ENCODE measurements at regions not wholly inside any gene's neighbourhood (a gene's known extent, or its start where the extent isn't known, plus 50 kb on each side); places are given as distances from the start of the nearest gene placed in this dataset.

- 80% methylated on average over 1 of the region's 2 CpGs for WGBS (ENCODE audit: insufficient coverage)
- Histone ChIP-seq H3K9me3 (ENCODE audit: control insufficient read depth, insufficient read depth, low read length) (no peaks in the 10 kb centered on the region), H3K36me3 (ENCODE audit: control insufficient read depth, insufficient read depth, low read length) (no peaks in the 10 kb centered on the region), H3K27ac (ENCODE audit: low read length) (no peak overlapping the region), H3K4me1 (ENCODE audit: control insufficient read depth, insufficient read depth, low read length) (no peaks in the 10 kb centered on the region), H3K4me3 (ENCODE audit: low read length) (no peak overlapping the region), H3K27me3 (ENCODE audit: control insufficient read depth, insufficient read depth, low read length) (no peaks in the 10 kb centered on the region)
- H3K4me3 Mint-ChIP-seq, result no peak overlapping the region
- no peaks in the 10 kb centered on the region for H3K36me3 Mint-ChIP-seq
- no peaks in the 10 kb centered on the region for H3K27me3 Mint-ChIP-seq (ENCODE audit: low read depth in 2 of 2)
- H3K9me3 Mint-ChIP-seq, result peaks cover 3 to 8% of the 10 kb centered on the region in 2 donors
- no peaks in the 10 kb centered on the region for H3K4me1 Mint-ChIP-seq
- intact Hi-C loops (cut with micrococcal nuclease), result no loop called here
- no peak for TF ChIP-seq CTCF (IDR thresholded peaks at IDR 0.05)
- ATAC-seq, result no peak
- no peak for DNase-seq
- no peak overlapping the region for H3K27ac Mint-ChIP-seq
Observed at GRCh38 chr14:81759541-81759940, 225.9 kb upstream of the SEL1L start.

- no peak for ATAC-seq
- Histone ChIP-seq H3K36me3 (ENCODE audit: control insufficient read depth, insufficient read depth, low read length) (no peaks in the 10 kb centered on the region), H3K4me3 (ENCODE audit: low read length) (no peak overlapping the region), H3K27me3 (ENCODE audit: control insufficient read depth, insufficient read depth, low read length) (no peaks in the 10 kb centered on the region), H3K9me3 (ENCODE audit: control insufficient read depth, insufficient read depth, low read length) (no peaks in the 10 kb centered on the region), H3K27ac (ENCODE audit: low read length) (no peak overlapping the region), H3K4me1 (ENCODE audit: control insufficient read depth, insufficient read depth, low read length) (no peaks in the 10 kb centered on the region)
- intact Hi-C loops (cut with micrococcal nuclease), result no loop called here
- H3K9me3 Mint-ChIP-seq, result peaks cover 5 to 9% of the 10 kb centered on the region in 2 donors
- no peak for TF ChIP-seq CTCF (IDR thresholded peaks at IDR 0.05)
- no peaks in the 10 kb centered on the region for H3K4me1 Mint-ChIP-seq
- 51% methylated on average over 3 of the region's 3 CpGs for WGBS (ENCODE audit: insufficient coverage)
- no peak overlapping the region for H3K27ac Mint-ChIP-seq
- H3K36me3 Mint-ChIP-seq, result no peaks in the 10 kb centered on the region
- DNase-seq, result no peak
- no peaks in the 10 kb centered on the region for H3K27me3 Mint-ChIP-seq (ENCODE audit: low read depth in 2 of 2)
- no peak overlapping the region for H3K4me3 Mint-ChIP-seq
Observed at GRCh38 chr14:81765651-81766275, 232.1 kb upstream of the SEL1L start.

GRCh38 chr14:81766321-81766915 is 232.8 kb upstream of the SEL1L start:
- H3K27me3 ChIP-seq (ENCODE audit: control insufficient read depth, insufficient read depth, low read length), result no peaks in the 10 kb centered on the region

More at GRCh38 chr14:81766321-81766915, 232.8 kb upstream of the SEL1L start:
- H3K36me3 ChIP-seq (ENCODE audit: control insufficient read depth, insufficient read depth, low read length), result no peaks in the 10 kb centered on the region
- Mint-ChIP-seq H3K27me3 (ENCODE audit: low read depth in 2 of 2) (no peaks in the 10 kb centered on the region), H3K36me3 (no peaks in the 10 kb centered on the region), H3K27ac (no peak overlapping the region), H3K4me1 (no peaks in the 10 kb centered on the region), H3K9me3 (peaks cover 5 to 6% of the 10 kb centered on the region in 2 donors), H3K4me3 (no peak overlapping the region)
- no peak overlapping the region for H3K27ac ChIP-seq (ENCODE audit: low read length)
- no peaks in the 10 kb centered on the region for H3K4me1 ChIP-seq (ENCODE audit: control insufficient read depth, insufficient read depth, low read length)
- no peak overlapping the region for H3K4me3 ChIP-seq (ENCODE audit: low read length)
- intact Hi-C loops (cut with micrococcal nuclease), result no loop called here
- ATAC-seq, result no peak
- WGBS (ENCODE audit: insufficient coverage), result 61% methylated on average over 2 of the region's 4 CpGs
- DNase-seq, result no peak
- TF ChIP-seq CTCF (IDR thresholded peaks at IDR 0.05), result no peak
- no peaks in the 10 kb centered on the region for H3K9me3 ChIP-seq (ENCODE audit: control insufficient read depth, insufficient read depth, low read length)

All from natural killer cell (primary cell).